Esophagus (tissue), 2 donors: ENCODE measurements at regions not wholly inside any gene's neighbourhood (a gene's known extent, or its start where the extent isn't known, plus 50 kb on each side); places are given as distances from the start of the nearest gene placed in this dataset.
"Not testable (repeated sequence)": the region's sequence is repeated elsewhere in the genome, so short reads cannot be mapped to it uniquely, and the experiment has no call there.

ENCODE experiments used
- H3K27ac ChIP-seq, 2 donors: one replicate each; pipeline ENCODE4 v1.5.1; 2013; ENCODE audit warnings: low read depth in 2 of 2, mild to moderate bottlenecking in 2 of 2, inconsistent platforms in 1 of 2, low read length in 1 of 2, moderate library complexity in 1 of 2
- H3K27me3 ChIP-seq, 2 donors: one replicate each; pipeline ENCODE4 v1.6.1; 2013; ENCODE audit warnings: low read length in 2 of 2, control low read depth in 1 of 2, mild to moderate bottlenecking in 1 of 2; ENCODE audit not compliant: insufficient read depth in 2 of 2, control insufficient read depth in 1 of 2
- H3K36me3 ChIP-seq, 2 donors: one replicate each; pipeline ENCODE4 v1.6.1; 2013; ENCODE audit warnings: low read length in 1 of 2; ENCODE audit not compliant: control insufficient read depth in 2 of 2, insufficient read depth in 2 of 2
- H3K4me1 ChIP-seq, 2 donors: one replicate each; pipeline ENCODE4 v1.6.1; 2013; ENCODE audit warnings: low read length in 1 of 2; ENCODE audit not compliant: control insufficient read depth in 2 of 2, insufficient read depth in 2 of 2
- H3K4me3 ChIP-seq, 2 donors: one replicate each; pipeline ENCODE4 v1.5.1; 2013; ENCODE audit warnings: low read length in 2 of 2, mild to moderate bottlenecking in 2 of 2, low read depth in 1 of 2, moderate library complexity in 1 of 2
- H3K9me3 ChIP-seq, 2 donors: one replicate each; pipeline ENCODE4 v1.6.1; 2013; ENCODE audit warnings: mild to moderate bottlenecking in 2 of 2, low read depth in 1 of 2, low read length in 1 of 2, moderate library complexity in 1 of 2; ENCODE audit not compliant: control insufficient read depth in 2 of 2, insufficient read depth in 1 of 2
- WGBS, 2 donors: extraction: QIAGEN DNeasy Blood & Tissue Kit; methylation state at CpG; one replicate each; pipeline ENCODE4 v1.1.7; 2013; 5-methylcytosine and 5-hydroxymethylcytosine counted together
- donor health status: healthy with polysubstance abuse.
- donor health status: Bipolar disorder and iron deficiency.

- not testable (repeated sequence) for H3K9me3 ChIP-seq, H3K4me1 ChIP-seq, H3K27ac ChIP-seq, H3K36me3 ChIP-seq, H3K4me3 ChIP-seq, H3K27me3 ChIP-seq
- 98 to 100% methylated on average over 3 of the region's 3 CpGs for WGBS, 2 donors
Measured at GRCh38 chr20:52057133-52057532, 134.4 kb downstream of the ZFP64 start.

GRCh38 chr20:52056203-52057062 is 135.1 kb downstream of the ZFP64 start:
- Histone ChIP-seq H3K36me3 (no peaks in the 10 kb centered on the region), H3K27me3 (no peaks in the 10 kb centered on the region), H3K9me3 (no peaks in the 10 kb centered on the region), H3K4me1 (no peaks in the 10 kb centered on the region), H3K4me3 (no peak overlapping the region), H3K27ac (no peak overlapping the region)

GRCh38 chr20:52054123-52054522 is 137.5 kb downstream of the ZFP64 start:
- WGBS, 2 donors: 94 to 95% methylated on average over 5 of the region's 5 CpGs

GRCh38 chr20:52049001-52049731 is 142.4 kb downstream of the ZFP64 start:
- H3K9me3 ChIP-seq: no peaks in the 10 kb centered on the region
- H3K4me3 ChIP-seq: no peak overlapping the region
- H3K27me3 ChIP-seq: no peaks in the 10 kb centered on the region
- H3K36me3 ChIP-seq: no peaks in the 10 kb centered on the region
- H3K4me1 ChIP-seq: no peaks in the 10 kb centered on the region
- 65 to 70% methylated on average over 7 of the region's 7 CpGs for WGBS, 2 donors
- H3K27ac ChIP-seq: no peak overlapping the region

More at GRCh38 chr20:52054123-52054522, 137.5 kb downstream of the ZFP64 start:
- H3K27ac ChIP-seq: no peak overlapping the region
- H3K27me3 ChIP-seq: no peaks in the 10 kb centered on the region
- H3K36me3 ChIP-seq: no peaks in the 10 kb centered on the region
- H3K4me1 ChIP-seq: no peaks in the 10 kb centered on the region
- no peaks in the 10 kb centered on the region for H3K9me3 ChIP-seq
- H3K4me3 ChIP-seq: no peak overlapping the region

- H3K9me3 ChIP-seq: no peaks in the 10 kb centered on the region
- H3K27me3 ChIP-seq: no peaks in the 10 kb centered on the region
- WGBS, 2 donors: 55 to 61% methylated on average over 19 of the region's 19 CpGs
- no peak overlapping the region for H3K27ac ChIP-seq
- no peaks in the 10 kb centered on the region for H3K36me3 ChIP-seq
- no peaks in the 10 kb centered on the region for H3K4me1 ChIP-seq
- no peak overlapping the region for H3K4me3 ChIP-seq
Measured at GRCh38 chr20:52047811-52048764, 143.5 kb downstream of the ZFP64 start.

GRCh38 chr20:52041966-52042365 is 149.6 kb downstream of the ZFP64 start:
- no peak overlapping the region for H3K4me3 ChIP-seq
- no peaks in the 10 kb centered on the region for H3K4me1 ChIP-seq
- no peaks in the 10 kb centered on the region for H3K27me3 ChIP-seq
- no peaks in the 10 kb centered on the region for H3K9me3 ChIP-seq
- 87 to 90% methylated on average over 6 of the region's 6 CpGs for WGBS, 2 donors
- no peaks in the 10 kb centered on the region for H3K36me3 ChIP-seq
- H3K27ac ChIP-seq: no peak overlapping the region

- no peaks in the 10 kb centered on the region for H3K4me1 ChIP-seq
- no peak overlapping the region for H3K27ac ChIP-seq
- no peak overlapping the region for H3K4me3 ChIP-seq
- no peaks in the 10 kb centered on the region for H3K27me3 ChIP-seq
- H3K36me3 ChIP-seq: no peaks in the 10 kb centered on the region
- peaks cover 0 to 2% of the 10 kb centered on the region in 2 donors for H3K9me3 ChIP-seq
- 49 to 64% methylated on average over 7 of the region's 7 CpGs for WGBS, 2 donors
Measured at GRCh38 chr20:52039790-52040189, 151.8 kb downstream of the ZFP64 start.

- not testable (repeated sequence) for H3K4me1 ChIP-seq, H3K4me3 ChIP-seq, H3K36me3 ChIP-seq, H3K27ac ChIP-seq, H3K9me3 ChIP-seq, H3K27me3 ChIP-seq
- WGBS, 2 donors: 92 to 94% methylated on average over 9 of the region's 9 CpGs
Measured at GRCh38 chr20:52038632-52039031, 152.9 kb downstream of the ZFP64 start.

GRCh38 chr20:52037370-52037769 is 154.2 kb downstream of the ZFP64 start:
- Histone ChIP-seq H3K9me3 (peaks cover 0 to 2% of the 10 kb centered on the region in 2 donors), H3K27me3 (no peaks in the 10 kb centered on the region), H3K27ac (no peak overlapping the region), H3K36me3 (no peaks in the 10 kb centered on the region), H3K4me1 (no peaks in the 10 kb centered on the region), H3K4me3 (no peak overlapping the region)
- 90 to 93% methylated on average over 5 of the region's 5 CpGs for WGBS, 2 donors
